K562 (cell line): ENCODE measurements at regions not wholly inside any gene's neighbourhood (a gene's known extent, or its start where the extent isn't known, plus 50 kb on each side); places are given as distances from the start of the nearest gene placed in this dataset.

ENCODE experiments used
- ATAC-seq: fragments of 200-7000 bp; cut with Tn5 transposase; 3 replicates; pipeline ENCODE4 v1.9.1; 2020; ENCODE audit warnings: moderate library complexity
- BruUV-seq: library from RNA; stranded (reverse); fragments of 400-500 nt; replicated peaks from 2 replicates; lab custom pipeline; 2021; lab: Mats Ljungman, UMichigan
- CTCF ChIA-PET: fragments of 300-600 bp; formaldehyde crosslinking; extraction: SDS; loops from one replicate; lab custom pipeline; 2021; ENCODE audit warnings: low intra/inter-chr PET ratio; lab: Yijun Ruan, JAX
- POLR2A ChIA-PET: fragments of 300-600, 350-650 bp; sonication (Branson Sonifier 250); formaldehyde crosslinking; extraction: SDS; loops from one replicate; lab custom pipeline; 2021; ENCODE audit warnings: antibody characterized with exemption, inconsistent platforms; lab: Yijun Ruan, JAX
- DNase-seq, 4 experiments: peaks; one replicate each; pipeline versions ENCODE4 v3.0.0 to v3.0.0-alpha.2; 2011 to 2018; ENCODE audit warnings: low spot score in 3 of 4, mixed read lengths in 3 of 4; ENCODE audit errors: extremely low read depth in 1 of 4
- FAIRE-seq: peaks from 2 replicates; lab custom pipeline; 2011; peaks lifted over from hg19 to GRCh38; lab: Jason Lieb, UNC
- H2AFZ ChIP-seq: 2 replicates; pipeline ENCODE4 v1.6.0; 2011; ENCODE audit warnings: low read depth, low read length, control low read depth, inconsistent platforms
- H3K27ac ChIP-seq: fragments of 200-600 bp; 3 replicates; pipeline ENCODE4 v1.8.0; 2011; ENCODE audit warnings: low read depth, mild to moderate bottlenecking, control low read depth, inconsistent platforms, low read length, moderate library complexity, mixed read lengths; ENCODE audit errors: extremely low read depth
- H3K27me3 ChIP-seq, 2 experiments: fragments of 300-600 bp in 1 of 2; 2 replicates in 1 of 2; 3 replicates in 1 of 2; pipeline versions ENCODE4 v1.6.0 to v1.8.0; 2011; ENCODE audit warnings: inconsistent platforms in 2 of 2, low read length in 2 of 2, mild to moderate bottlenecking in 1 of 2, mixed read lengths in 1 of 2, moderate library complexity in 1 of 2; ENCODE audit not compliant: control insufficient read depth in 2 of 2, insufficient read depth in 2 of 2
- H3K36me3 ChIP-seq: fragments of 300-600 bp; 3 replicates; pipeline ENCODE4 v1.8.0; 2011; ENCODE audit warnings: mild to moderate bottlenecking, low read length, inconsistent platforms; ENCODE audit not compliant: control insufficient read depth, insufficient read depth
- H3K4me1 ChIP-seq, 2 experiments: fragments of 200-600 bp in 1 of 2; replicated peaks in 1 of 2; 2 replicates in 1 of 2; 3 replicates in 1 of 2; pipeline versions ENCODE4 v1.5.1 to v1.8.0; 2011; ENCODE audit warnings: inconsistent platforms in 2 of 2, low read length in 2 of 2, mild to moderate bottlenecking in 1 of 2, mixed read lengths in 1 of 2, moderate library complexity in 1 of 2; ENCODE audit not compliant: control insufficient read depth in 2 of 2, insufficient read depth in 2 of 2
- H3K4me2 ChIP-seq: 2 replicates; pipeline ENCODE4 v1.6.1; 2011; ENCODE audit warnings: low read length, control low read depth, inconsistent platforms, mixed read lengths; ENCODE audit not compliant: insufficient read depth
- H3K4me3 ChIP-seq: fragments of 200-600 bp; sonication (generic), shearing (Covaris generic); 2 replicates; pipeline ENCODE4 v1.5.1; 2016; ENCODE audit warnings: control low read depth, inconsistent platforms
- H3K79me2 ChIP-seq: fragments of 200-600 bp; 3 replicates; pipeline ENCODE4 v1.8.0; 2011; ENCODE audit warnings: low read length, inconsistent platforms; ENCODE audit not compliant: control insufficient read depth, insufficient read depth
- H3K9ac ChIP-seq, 2 experiments: 2 replicates each; pipeline versions ENCODE4 v1.6.0 to v1.6.1; 2011; ENCODE audit warnings: low read depth in 2 of 2, low read length in 2 of 2, control low read depth in 1 of 2, inconsistent platforms in 1 of 2, mild to moderate bottlenecking in 1 of 2, mixed read lengths in 1 of 2; ENCODE audit not compliant: insufficient read depth in 1 of 2
- H3K9me1 ChIP-seq: one replicate; pipeline ENCODE4 v1.6.0; 2011; ENCODE audit warnings: inconsistent platforms, mild to moderate bottlenecking, low read length, moderate library complexity; ENCODE audit not compliant: control insufficient read depth, insufficient read depth
- H3K9me3 ChIP-seq: replicated peaks from 2 replicates; pipeline ENCODE4 v1.5.1; 2011; ENCODE audit warnings: low read depth, low read length, inconsistent platforms; ENCODE audit not compliant: control insufficient read depth, insufficient read depth
- H4K20me1 ChIP-seq: replicated peaks from 2 replicates; pipeline ENCODE4 v1.6.1; 2011; ENCODE audit warnings: low read length, inconsistent platforms, mixed read lengths; ENCODE audit not compliant: control insufficient read depth, insufficient read depth
- ATF1 ChIP-seq, 2 experiments: fragments of 450-650 bp in 1 of 2; IDR thresholded peaks; 2 replicates each; pipeline ENCODE4 v1.6.1; 2016; ENCODE audit warnings: missing compliant biosample characterization in 1 of 2, missing genetic modification characterization in 1 of 2
- CBFA2T3 ChIP-seq: fragments of 450-650 bp; IDR thresholded peaks from 2 replicates; pipeline ENCODE4 v1.6.1; 2017
- CEBPB ChIP-seq: fragments of 450-650 bp; IDR thresholded peaks from 2 replicates; pipeline ENCODE4 v1.6.1; 2016; ENCODE audit warnings: missing genetic modification characterization, missing compliant biosample characterization
- FIP1L1 ChIP-seq: fragments of 200-400 bp; formaldehyde crosslinking; IDR thresholded peaks from 2 replicates; pipeline ENCODE4 v1.6.1; 2018; ENCODE audit warnings: mild to moderate bottlenecking, low read depth, low read length; ENCODE audit not compliant: poor library complexity, severe bottlenecking
- HDAC1 ChIP-seq, 2 experiments: fragments of 450-650 bp; IDR thresholded peaks; 2 replicates each; pipeline ENCODE4 v1.6.1; 2016 to 2017; ENCODE audit warnings: inconsistent platforms in 1 of 2, mild to moderate bottlenecking in 1 of 2, moderate library complexity in 1 of 2
- KDM4B ChIP-seq, 2 experiments: fragments of 450-650 bp in 1 of 2; sonication (generic) in 1 of 2; IDR thresholded peaks; 2 replicates each; pipeline ENCODE4 v1.6.1; 2016 to 2017; ENCODE audit warnings: borderline replicate concordance in 2 of 2, antibody characterized with exemption in 1 of 2, low read depth in 1 of 2, mild to moderate bottlenecking in 1 of 2
- MGA ChIP-seq: fragments of 450-650 bp; IDR thresholded peaks from 2 replicates; pipeline ENCODE4 v1.6.1; 2016; ENCODE audit warnings: mild to moderate bottlenecking, moderate library complexity
- STAT5B ChIP-seq: fragments of 250-450 bp; sonication (Bioruptor Pico); IDR thresholded peaks from 2 replicates; pipeline ENCODE4 v1.8.0; 2021; ENCODE audit warnings: mild to moderate bottlenecking, inconsistent platforms
- TCF15 ChIP-seq: fragments of 250-450 bp; sonication (Bioruptor Pico); IDR thresholded peaks from 2 replicates; pipeline ENCODE4 v1.8.0; 2022; ENCODE audit warnings: moderate library complexity, mild to moderate bottlenecking, inconsistent platforms
- WGBS: fragments of 100-300 bp; shearing (Covaris generic); methylation state at CpG from one replicate; pipeline ENCODE4 v1.1.6; 2016; ENCODE audit warnings: low coverage, mixed read lengths; ENCODE audit not compliant: insufficient coverage; ENCODE audit errors: missing lambda C conversion rate; 5-methylcytosine and 5-hydroxymethylcytosine counted together
- in situ Hi-C: fragments of 300-500 bp; cut with MboI; formaldehyde crosslinking; loops from 4 replicates; pipeline ENCODE4 v1.15.0; 2018; ENCODE audit warnings: inconsistent platforms, mixed read lengths
- intact Hi-C: fragments of 100-400 bp; cut with micrococcal nuclease; formaldehyde crosslinking; loops from 2 replicates; pipeline ENCODE4 v1.14.2; 2022
- TF ChIP-seq, protein P1 (sequence below): sonication (generic); formaldehyde crosslinking; IDR thresholded peaks from 2 replicates; pipeline ENCODE4 v1.5.0; 2020; ENCODE audit warnings: missing genetic modification reagents

- no peaks in the 10 kb centered on the region for H4K20me1 ChIP-seq
- H3K4me1 ChIP-seq = no peaks in the 10 kb centered on the region
- in situ Hi-C loops = no loop called here
- TF ChIP-seq MGA (no peak), FIP1L1 (no peak), STAT5B (CRISPR knock-in tag) (no peak), HDAC1 (IDR thresholded peaks at IDR 0.05) (no peak), CBFA2T3 (no peak), CEBPB (no peak), KDM4B (IDR thresholded peaks at IDR 0.05; ENCODE audit: borderline replicate concordance in 2 of 2, low read depth in 1 of 2) (no peak), ATF1 (CRISPR knock-in tag; IDR thresholded peaks at IDR 0.05) (no peak), ATF1 (tag; IDR thresholded peaks at IDR 0.05) (no peak), TCF15 (CRISPR knock-in tag) (no peak)
- TF ChIP-seq, protein P1, sequence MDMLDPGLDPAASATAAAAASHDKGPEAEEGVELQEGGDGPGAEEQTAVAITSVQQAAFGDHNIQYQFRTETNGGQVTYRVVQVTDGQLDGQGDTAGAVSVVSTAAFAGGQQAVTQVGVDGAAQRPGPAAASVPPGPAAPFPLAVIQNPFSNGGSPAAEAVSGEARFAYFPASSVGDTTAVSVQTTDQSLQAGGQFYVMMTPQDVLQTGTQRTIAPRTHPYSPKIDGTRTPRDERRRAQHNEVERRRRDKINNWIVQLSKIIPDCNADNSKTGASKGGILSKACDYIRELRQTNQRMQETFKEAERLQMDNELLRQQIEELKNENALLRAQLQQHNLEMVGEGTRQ (CRISPR knock-in tag) = no peak
- H2AFZ ChIP-seq = no peak overlapping the region
- POLR2A ChIA-PET = no interaction called here
- no peak for FAIRE-seq
- intact Hi-C loops = no loop called here
- H3K27me3 ChIP-seq = no peaks in the 10 kb centered on the region; a peak in 1 of 5 replicates
- no peak for DNase-seq
- 0% methylated on average over 6 of the region's 6 CpGs for WGBS
- H3K27ac ChIP-seq = no peak overlapping the region
- no peak for ATAC-seq
- no peak overlapping the region for H3K4me3 ChIP-seq
- no peak overlapping the region for H3K4me2 ChIP-seq
- H3K9me3 ChIP-seq = no peaks in the 10 kb centered on the region
- no TSS peak for BruUV-seq
- H3K79me2 ChIP-seq = no peaks in the 10 kb centered on the region
- H3K36me3 ChIP-seq = no peaks in the 10 kb centered on the region
- no peak overlapping the region for H3K9ac ChIP-seq
- no peaks in the 10 kb centered on the region for H3K9me1 ChIP-seq
- CTCF ChIA-PET = no interaction called here
Measured at GRCh38 chr15:31858026-31858425, 172.3 kb upstream of the CHRNA7 start.
